NK-92 (cell line): ENCODE measurements at regions not wholly inside any gene's neighbourhood (a gene's known extent, or its start where the extent isn't known, plus 50 kb on each side); places are given as distances from the start of the nearest gene placed in this dataset.

Source experiments
- DNase-seq: peaks from one replicate; lab custom pipeline; 2025; ENCODE audit not compliant: unreplicated experiment; lab: John Stamatoyannopoulos, UW

DNA sequence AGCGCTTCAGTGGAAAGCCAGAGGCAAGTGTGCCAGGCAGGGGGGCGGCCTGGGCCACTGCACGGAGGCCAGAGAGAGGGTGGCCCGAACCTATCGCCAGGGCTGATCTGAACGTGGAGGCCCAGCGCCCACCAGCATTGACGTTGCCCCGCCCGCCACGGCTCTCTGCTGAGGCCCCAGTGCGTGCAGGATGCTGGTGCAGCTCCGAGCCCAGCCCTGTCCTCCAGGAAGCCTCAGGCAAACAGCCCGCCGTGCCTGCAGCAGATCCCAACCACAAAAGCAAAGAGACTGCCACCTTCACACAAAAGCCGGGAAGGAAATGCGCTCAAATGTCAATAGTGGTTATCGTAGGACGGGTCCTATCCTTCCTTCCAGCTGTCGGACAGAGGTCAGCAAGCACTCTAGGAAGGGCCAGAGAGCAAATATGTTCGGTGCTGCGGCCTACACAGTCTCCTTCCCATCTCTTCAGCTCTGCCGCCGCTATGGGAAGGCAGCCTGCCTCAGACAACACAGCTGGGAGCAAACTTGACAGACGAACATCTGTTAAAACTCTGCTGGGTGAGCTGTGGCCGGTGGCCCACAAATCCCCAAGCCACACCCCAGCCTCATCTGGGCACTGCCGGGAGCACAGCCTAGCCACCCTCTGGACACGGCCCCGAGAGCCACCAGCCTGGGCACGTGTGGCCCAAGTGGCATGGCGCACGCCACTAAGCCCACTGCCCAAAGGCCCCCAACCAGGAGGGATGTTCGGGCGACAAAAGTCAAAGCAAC lies 146.2 kb downstream of the CRYBB2 start:
- no peak for DNase-seq

DNA sequence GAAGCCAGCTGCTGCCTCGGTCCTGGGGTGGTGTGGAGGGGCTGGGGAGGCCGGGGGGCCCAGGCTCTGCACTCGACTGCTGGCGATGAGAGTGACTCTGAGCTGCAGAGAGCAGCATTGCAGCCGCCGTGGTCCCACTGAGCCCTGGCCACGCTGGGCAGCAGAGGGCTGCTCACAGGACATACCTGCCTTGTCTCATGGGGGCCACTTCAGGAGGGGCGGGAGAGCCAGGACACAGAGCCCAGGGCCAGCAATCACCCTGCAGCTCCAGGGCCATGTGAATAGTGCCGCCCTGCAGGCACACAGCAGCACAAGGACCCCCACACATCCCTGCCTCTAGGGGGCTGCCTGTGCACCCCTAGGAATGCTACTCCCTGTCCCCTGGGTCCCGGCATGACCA lies 147.0 kb downstream of the CRYBB2 start:
- no peak for DNase-seq

- DNase-seq, result no peak
Observed at GRCh38 chr22:25366876-25367466, 147.5 kb downstream of the CRYBB2 start.

DNA sequence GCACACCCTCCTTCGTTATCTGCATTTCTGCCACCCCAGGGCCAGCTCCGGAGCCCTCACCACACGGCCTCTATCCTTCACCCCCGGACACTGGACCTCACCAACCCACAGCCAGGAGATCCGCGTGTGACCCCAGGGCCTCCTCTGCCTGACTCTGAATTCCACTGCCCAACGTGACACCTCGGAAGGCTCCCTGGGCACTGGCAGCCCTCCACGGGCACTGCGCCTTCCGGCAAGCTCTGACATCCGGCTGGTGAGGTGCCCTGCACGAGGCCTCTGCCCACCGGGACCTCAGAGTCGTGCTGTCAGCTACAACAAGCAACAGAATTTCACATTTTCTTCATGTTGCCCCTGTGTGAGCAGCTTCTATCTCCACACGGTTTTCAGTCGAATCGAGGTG lies 148.3 kb downstream of the CRYBB2 start:
- no peak for DNase-seq

DNA sequence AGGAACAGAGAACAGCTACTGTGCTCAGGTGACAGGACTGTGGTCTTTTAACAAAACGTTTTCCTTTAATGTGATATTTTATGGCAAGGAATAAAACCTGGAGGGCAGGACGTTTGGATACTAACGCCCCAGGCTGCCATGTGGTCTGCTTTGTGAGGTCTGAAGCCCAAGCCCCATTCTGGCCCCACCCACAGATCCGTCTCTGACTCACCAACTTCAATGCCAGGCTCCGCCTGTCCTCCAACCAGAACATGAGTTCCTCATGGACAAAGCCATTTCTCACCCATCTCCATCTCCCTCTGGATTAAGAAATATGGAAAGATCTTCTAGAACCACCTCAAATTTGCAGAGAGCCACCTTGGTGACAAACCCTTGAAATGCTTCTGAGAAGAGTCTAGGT lies 148.8 kb downstream of the CRYBB2 start:
- DNase-seq, result no peak

DNA sequence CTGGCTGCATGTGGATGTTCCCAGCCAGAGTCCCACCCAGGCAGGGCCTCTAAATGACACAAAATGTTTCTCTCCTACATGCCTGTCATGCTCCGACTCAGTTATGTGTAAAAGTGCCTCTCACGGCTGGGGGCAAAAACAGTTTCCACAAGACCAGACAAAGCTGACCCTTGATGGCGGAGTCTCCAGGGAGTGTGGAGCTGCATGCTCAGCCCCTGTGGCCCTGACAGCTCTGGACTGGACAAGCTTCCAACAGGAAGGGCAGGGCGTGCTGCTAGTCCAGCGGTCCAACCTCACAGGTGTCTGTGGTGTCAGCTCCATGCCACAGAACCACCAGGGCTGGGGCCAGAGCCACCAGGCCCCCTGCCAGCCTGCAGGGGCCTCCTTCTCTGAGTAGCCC lies 149.6 kb downstream of the CRYBB2 start:
- DNase-seq, result no peak

DNA sequence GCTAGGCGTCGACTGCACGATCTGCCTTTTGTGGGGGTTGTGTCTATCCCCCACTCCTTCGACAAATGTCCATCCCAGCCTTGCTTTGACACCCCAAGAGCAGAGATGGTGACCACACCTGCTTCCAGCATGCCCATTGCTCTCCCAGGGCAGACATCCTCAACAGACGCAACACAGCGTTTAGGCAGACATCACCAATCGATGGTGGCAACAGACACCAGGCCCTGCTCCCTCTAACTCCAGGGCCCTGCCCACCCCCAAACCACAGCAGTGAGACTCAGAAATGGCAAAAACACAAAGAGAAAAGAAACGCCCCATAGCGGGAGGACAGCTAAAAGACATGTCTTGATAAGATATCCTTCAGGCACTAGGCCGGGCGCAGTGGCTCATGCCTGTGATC lies 150.9 kb downstream of the CRYBB2 start:
- DNase-seq, result no peak

DNA sequence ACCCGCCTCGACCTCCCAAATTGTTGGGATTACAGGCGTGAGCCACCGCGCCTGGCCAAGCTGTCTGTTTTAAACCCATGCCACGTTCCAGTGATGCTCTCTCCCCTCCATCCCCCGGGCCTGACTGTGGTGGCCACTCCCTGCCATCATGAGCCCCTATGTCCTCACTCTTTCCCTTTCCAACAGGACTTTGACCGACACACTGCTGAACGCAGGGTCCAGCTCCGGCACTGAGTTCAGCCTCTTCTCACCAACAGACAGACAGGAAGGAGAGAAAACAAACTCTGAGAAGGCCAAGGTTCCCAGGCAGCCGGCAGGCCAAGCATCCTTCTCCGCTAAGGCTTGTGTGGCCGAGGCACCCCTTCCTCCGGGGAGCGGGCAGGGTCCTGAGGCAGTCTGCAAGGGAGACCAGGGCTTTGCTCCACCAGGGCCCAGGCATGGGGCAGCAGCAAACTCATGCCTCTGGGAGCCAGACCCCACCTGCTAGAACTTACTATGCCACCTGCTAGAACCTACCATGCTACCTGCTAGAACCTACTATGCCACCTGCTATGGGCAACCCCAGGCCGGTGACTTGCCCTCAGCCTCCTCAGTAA lies 152.7 kb downstream of the CRYBB2 start:
- no peak for DNase-seq

DNA sequence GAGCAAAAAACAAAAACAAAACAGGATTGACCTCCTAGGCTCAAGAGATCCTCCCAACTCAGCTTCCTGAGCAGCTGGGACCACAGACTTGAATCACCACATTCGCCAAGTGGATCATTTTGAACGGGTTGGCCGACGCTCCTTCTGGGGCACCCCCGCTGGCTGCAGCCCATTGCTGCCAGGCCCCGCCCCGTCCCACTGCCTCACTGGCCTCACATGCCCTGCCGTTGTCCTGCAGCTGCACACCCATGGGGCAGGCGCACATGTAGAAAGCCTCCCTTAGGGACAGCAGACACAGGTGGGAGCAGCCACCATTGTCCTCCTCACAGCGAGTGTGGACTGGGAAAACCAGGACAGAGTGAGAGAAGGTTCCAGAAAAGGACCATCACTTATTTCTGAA lies 154.5 kb downstream of the CRYBB2 start:
- no peak for DNase-seq

GRCh38 chr22:25374869-25375268 lies 155.4 kb downstream of the CRYBB2 start:
- DNase-seq, result no peak

- no peak for DNase-seq
Observed at GRCh38 chr22:25375683-25376082, 156.2 kb downstream of the CRYBB2 start.

GRCh38 chr22:25377699-25378098 lies 158.3 kb downstream of the CRYBB2 start:
- no peak for DNase-seq

DNA sequence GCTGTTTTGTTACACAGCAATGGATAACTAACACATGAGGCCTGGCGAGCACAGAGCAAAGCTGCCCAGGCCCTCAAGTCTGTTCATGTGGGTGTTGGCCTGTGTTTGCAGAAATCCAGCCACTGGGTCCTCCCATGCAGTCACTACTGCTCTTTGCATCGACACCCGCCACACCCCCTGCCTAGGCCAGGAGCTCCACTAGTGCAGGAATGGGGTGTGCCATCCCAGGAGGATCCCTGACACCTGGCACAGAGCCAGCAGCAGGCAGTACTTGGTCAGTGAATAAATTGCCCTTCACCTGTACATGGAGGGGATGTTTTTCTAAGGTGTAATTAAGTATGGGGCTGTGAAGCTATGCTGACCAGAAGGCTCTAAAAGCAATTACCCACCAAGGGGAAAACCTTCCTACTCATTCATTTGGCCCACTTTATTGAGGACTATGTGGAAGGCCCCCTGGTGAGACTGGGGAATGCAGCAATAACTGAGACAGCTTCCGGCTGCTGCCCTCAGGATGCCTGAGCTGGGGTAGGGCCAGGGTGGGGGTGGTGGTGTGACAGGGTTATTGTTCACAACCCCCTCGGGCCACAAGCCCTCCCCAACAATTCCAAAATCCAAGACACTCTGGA lies 160.8 kb downstream of the CRYBB2 start:
- DNase-seq, result no peak

DNA sequence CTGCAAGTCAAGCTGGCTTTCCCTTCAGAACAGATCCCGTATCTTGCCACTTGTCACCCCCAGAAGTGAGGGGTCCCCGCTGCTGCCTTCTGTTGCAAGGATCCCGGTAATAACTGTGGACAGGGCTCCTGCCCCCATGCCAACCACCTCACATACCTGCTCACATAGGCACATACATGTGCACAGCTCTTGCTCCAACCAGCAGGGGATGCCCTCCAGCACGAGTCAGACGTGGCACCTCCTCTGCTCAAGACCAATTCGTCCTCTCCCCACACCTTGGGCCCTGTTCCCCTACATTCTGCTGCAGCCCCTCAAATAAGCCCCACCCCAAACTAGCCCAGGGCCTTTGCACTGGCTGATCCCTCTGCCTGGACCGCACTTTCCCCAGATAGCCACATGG lies 163.3 kb downstream of the CRYBB2 start:
- no peak for DNase-seq

- DNase-seq, result no peak
Observed at GRCh38 chr22:25383278-25383820, 163.9 kb downstream of the CRYBB2 start.

- DNase-seq, result no peak
Observed at GRCh38 chr22:25383892-25384291, 164.5 kb downstream of the CRYBB2 start.

DNA sequence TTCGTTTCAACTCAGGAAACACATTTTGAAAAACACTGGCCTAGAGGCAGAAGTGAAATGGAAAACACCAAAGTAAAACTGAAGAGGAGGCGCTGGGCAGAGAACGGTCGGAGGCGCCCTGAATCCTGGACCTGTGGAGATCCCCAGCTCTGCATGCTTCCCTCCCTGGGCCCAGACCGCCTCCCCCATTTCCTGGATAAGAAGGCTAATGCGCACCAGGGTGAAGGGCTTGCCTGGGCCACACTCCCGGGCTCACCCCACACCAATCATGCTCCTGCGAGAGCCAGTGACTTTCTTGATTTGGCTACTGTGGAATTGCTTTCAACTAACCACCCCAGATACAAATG lies 167.1 kb downstream of the CRYBB2 start:
- no peak for DNase-seq

DNA sequence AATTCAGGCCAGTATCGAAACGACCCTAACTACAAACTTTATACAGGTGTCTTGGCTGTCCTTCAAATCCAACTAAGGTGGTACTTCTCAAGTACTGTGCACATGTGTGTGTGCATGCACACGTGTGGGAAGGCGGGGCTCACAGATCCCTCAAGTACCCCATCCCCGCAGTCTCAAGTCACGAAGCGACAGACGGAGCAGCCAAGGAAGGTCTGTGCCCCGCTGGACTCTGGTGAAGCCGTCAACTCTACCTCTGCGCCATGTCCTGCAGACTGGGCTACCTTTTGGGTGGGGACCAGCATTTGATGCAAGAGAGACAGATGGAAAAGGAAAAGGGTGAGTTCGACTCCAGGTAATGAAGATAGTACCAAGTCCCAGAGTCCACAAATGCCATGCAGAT lies 169.0 kb downstream of the CRYBB2 start:
- DNase-seq, result no peak

DNA sequence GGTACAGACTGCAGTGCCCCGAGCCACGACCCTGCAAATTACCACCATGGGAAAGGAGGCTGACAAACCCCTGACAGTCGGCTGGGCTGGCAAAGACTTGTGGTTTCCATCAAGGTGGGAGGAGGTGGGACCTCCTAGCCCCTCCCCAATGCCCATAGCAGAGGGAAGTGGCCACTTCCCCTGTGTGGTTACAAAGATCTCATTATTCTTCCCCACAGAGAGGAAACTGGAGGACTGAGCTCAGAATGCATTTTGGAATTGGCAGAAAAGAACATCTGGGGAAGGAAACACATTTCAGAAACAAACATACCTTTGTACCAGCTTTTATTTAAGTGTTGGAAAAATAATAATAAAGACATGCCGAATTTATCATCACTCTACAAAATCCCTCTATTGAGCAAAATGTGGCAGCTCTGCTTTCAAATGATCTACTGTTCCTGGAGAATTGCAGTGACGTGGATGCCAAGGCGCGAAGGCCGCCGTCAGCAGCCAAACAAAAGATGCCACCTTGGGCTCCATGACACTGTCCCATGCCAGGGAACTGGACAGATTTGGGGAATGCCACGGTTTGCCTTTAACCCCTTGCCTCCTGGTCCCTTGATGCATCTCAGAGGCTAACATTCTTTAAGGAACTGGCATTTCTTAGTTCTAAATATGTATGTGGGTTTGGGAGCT lies 169.6 kb downstream of the CRYBB2 start:
- DNase-seq, result no peak

DNA sequence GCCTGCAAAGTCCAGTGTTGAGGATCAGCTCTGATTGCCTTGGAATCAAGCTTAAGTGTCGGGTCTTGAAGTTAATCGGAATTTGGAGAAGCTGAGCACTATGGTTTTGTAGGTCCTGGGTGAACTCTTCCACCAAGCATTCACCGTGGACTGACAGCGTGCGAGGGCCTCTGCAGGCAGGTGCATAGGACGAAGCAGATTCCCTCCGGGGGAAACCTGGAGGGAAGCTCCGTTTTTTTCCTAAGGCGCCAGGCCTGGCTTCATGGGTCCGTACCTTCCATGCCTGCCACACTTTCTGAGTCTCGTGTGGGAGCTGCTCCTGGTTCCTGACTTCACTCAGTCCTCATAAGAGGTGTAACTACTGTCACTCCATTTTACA lies 170.1 kb downstream of the CRYBB2 start:
- DNase-seq, result no peak
